Neural progenitor cell (in vitro differentiated cells): ENCODE measurements at regions not wholly inside any gene's neighbourhood (a gene's known extent, or its start where the extent isn't known, plus 50 kb on each side); places are given as distances from the start of the nearest gene placed in this dataset.

ENCODE experiments used
- EZH2 ChIP-seq: fragments of 200-600 bp; sonication (generic); IDR thresholded peaks from 2 replicates; pipeline ENCODE4 v1.6.1; 2017; ENCODE audit warnings: antibody characterized with exemption, mild to moderate bottlenecking, moderate library complexity
- EZH2phosphoT487 ChIP-seq: fragments of 200-600 bp; sonication (generic); IDR thresholded peaks from 2 replicates; pipeline ENCODE4 v1.6.1; 2017; ENCODE audit warnings: antibody characterized with exemption
- TF ChIP-seq, protein P1 (sequence below): fragments of 200-600 bp; sonication (generic); IDR thresholded peaks from 2 replicates; pipeline ENCODE4 v1.5.1; 2017; ENCODE audit warnings: antibody characterized with exemption, mild to moderate bottlenecking

GRCh38 chr9:17958363-17958762 lies 379.5 kb downstream of the SH3GL2 start:
- TF ChIP-seq, protein P1, sequence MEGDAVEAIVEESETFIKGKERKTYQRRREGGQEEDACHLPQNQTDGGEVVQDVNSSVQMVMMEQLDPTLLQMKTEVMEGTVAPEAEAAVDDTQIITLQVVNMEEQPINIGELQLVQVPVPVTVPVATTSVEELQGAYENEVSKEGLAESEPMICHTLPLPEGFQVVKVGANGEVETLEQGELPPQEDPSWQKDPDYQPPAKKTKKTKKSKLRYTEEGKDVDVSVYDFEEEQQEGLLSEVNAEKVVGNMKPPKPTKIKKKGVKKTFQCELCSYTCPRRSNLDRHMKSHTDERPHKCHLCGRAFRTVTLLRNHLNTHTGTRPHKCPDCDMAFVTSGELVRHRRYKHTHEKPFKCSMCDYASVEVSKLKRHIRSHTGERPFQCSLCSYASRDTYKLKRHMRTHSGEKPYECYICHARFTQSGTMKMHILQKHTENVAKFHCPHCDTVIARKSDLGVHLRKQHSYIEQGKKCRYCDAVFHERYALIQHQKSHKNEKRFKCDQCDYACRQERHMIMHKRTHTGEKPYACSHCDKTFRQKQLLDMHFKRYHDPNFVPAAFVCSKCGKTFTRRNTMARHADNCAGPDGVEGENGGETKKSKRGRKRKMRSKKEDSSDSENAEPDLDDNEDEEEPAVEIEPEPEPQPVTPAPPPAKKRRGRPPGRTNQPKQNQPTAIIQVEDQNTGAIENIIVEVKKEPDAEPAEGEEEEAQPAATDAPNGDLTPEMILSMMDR = no peak
- TF ChIP-seq EZH2 (no peak), EZH2phosphoT487 (no peak)
